ENCODE measurements at regions not wholly inside any gene's neighbourhood (a gene's known extent, or its start where the extent isn't known, plus 50 kb on each side); places are given as distances from the start of the nearest gene placed in this dataset.

GRCh38 chr9:19947996-19948395, 159.2 kb upstream of the SLC24A2 start:
- H3K4me3 ChIP-seq: no peak overlapping the region
- no peak overlapping the region for H3K27ac ChIP-seq
- no peak for DNase-seq
- TF ChIP-seq CTCF (IDR thresholded peaks at IDR 0.05 in 4 of 5, conservative IDR thresholded peaks at IDR 0.05 in 1 of 5) (no peak), POLR2A (IDR thresholded peaks at IDR 0.05) (no peak)
- no peaks in the 10 kb centered on the region for H3K27me3 ChIP-seq
- no peaks in the 10 kb centered on the region for H3K4me1 ChIP-seq
- intact Hi-C loops (cut with DNase I; ENCODE audit: low total_unique reads): no loop called here
- no peak for ATAC-seq
- in situ Hi-C loops (cut with MboI; ENCODE audit: low sequenced_read_pairs in 4 of 4): loop anchor here in 1 of 4 donors (25.0 kb wide), 1 partner anchor 89 kb away; no protein-coding TSS in a partner anchor
- no peaks in the 10 kb centered on the region for H3K36me3 ChIP-seq
- H3K9me3 ChIP-seq: no peaks in the 10 kb centered on the region

GRCh38 chr9:19946441-19947109, 157.7 kb upstream of the SLC24A2 start:
- TF ChIP-seq POLR2A (IDR thresholded peaks at IDR 0.05): no peak
- TF ChIP-seq CTCF (IDR thresholded peaks at IDR 0.05 in 4 of 5, conservative IDR thresholded peaks at IDR 0.05 in 1 of 5): no peak
- Histone ChIP-seq H3K4me1 (no peaks in the 10 kb centered on the region), H3K27ac (no peak overlapping the region), H3K36me3 (no peaks in the 10 kb centered on the region), H3K4me3 (no peak overlapping the region), H3K9me3 (no peaks in the 10 kb centered on the region), H3K27me3 (no peaks in the 10 kb centered on the region)
- intact Hi-C loops (cut with DNase I; ENCODE audit: low total_unique reads): no loop called here
- no peak for ATAC-seq
- DNase-seq: no peak
- in situ Hi-C loops (cut with MboI; ENCODE audit: low sequenced_read_pairs in 4 of 4): loop anchor here in 1 of 4 donors (25.0 kb wide), 1 partner anchor 91 kb away; no protein-coding TSS in a partner anchor

GRCh38 chr9:19941874-19942273, 153.0 kb upstream of the SLC24A2 start:
- in situ Hi-C loops (cut with MboI; ENCODE audit: low sequenced_read_pairs in 4 of 4): loop anchor here in 1 of 4 donors (25.0 kb wide), 1 partner anchor 95 kb away; no protein-coding TSS in a partner anchor

GRCh38 chr9:19940811-19941535, 152.1 kb upstream of the SLC24A2 start:
- Histone ChIP-seq H3K4me1 (no peaks in the 10 kb centered on the region), H3K9me3 (no peaks in the 10 kb centered on the region), H3K27me3 (no peaks in the 10 kb centered on the region), H3K36me3 (no peaks in the 10 kb centered on the region), H3K4me3 (no peak overlapping the region), H3K27ac (no peak overlapping the region)
- intact Hi-C loops (cut with DNase I; ENCODE audit: low total_unique reads): no loop called here
- DNase-seq (no peak), ATAC-seq (no peak)
- in situ Hi-C loops (cut with MboI; ENCODE audit: low sequenced_read_pairs in 4 of 4): loop anchor here in 1 of 4 donors (25.0 kb wide), 1 partner anchor 96 kb away; no protein-coding TSS in a partner anchor
- TF ChIP-seq CTCF (IDR thresholded peaks at IDR 0.05 in 4 of 5, conservative IDR thresholded peaks at IDR 0.05 in 1 of 5): no peak
- no peak for TF ChIP-seq POLR2A (IDR thresholded peaks at IDR 0.05)

More at GRCh38 chr9:19941874-19942273, 153.0 kb upstream of the SLC24A2 start:
- Histone ChIP-seq H3K4me1 (no peaks in the 10 kb centered on the region), H3K36me3 (no peaks in the 10 kb centered on the region), H3K9me3 (no peaks in the 10 kb centered on the region), H3K4me3 (no peak overlapping the region), H3K27ac (no peak overlapping the region), H3K27me3 (no peaks in the 10 kb centered on the region)
- ATAC-seq (no peak), DNase-seq (no peak)
- intact Hi-C loops (cut with DNase I; ENCODE audit: low total_unique reads): no loop called here
- no peak for TF ChIP-seq CTCF (IDR thresholded peaks at IDR 0.05 in 4 of 5, conservative IDR thresholded peaks at IDR 0.05 in 1 of 5)
